ENCODE measurements at regions not wholly inside any gene's neighbourhood (a gene's known extent, or its start where the extent isn't known, plus 50 kb on each side); places are given as distances from the start of the nearest gene placed in this dataset.

GRCh38 chr12:67593041-67593440 lies 55.5 kb upstream of the DYRK2 start:
- DNase-seq = no peak

GRCh38 chr12:67593461-67594330 lies 54.8 kb upstream of the DYRK2 start:
- DNase-seq = no peak

- DNase-seq = no peak
Observed at GRCh38 chr12:67594888-67595287, 53.7 kb upstream of the DYRK2 start.

GRCh38 chr12:67595365-67595764 lies 53.2 kb upstream of the DYRK2 start:
- no peak for DNase-seq

GRCh38 chr12:67598598-67598997 lies 49.9 kb upstream of the DYRK2 start:
- DNase-seq = no peak
